ENCODE measurements at regions not wholly inside any gene's neighbourhood (a gene's known extent, or its start where the extent isn't known, plus 50 kb on each side); places are given as distances from the start of the nearest gene placed in this dataset.
"Not testable (repeated sequence)": the region's sequence is repeated elsewhere in the genome, so short reads cannot be mapped to it uniquely, and the experiment has no call there.

- intact Hi-C loops (cut with DNase I); DNase-seq (ENCODE audit: low spot score): not testable (repeated sequence)
Observed at GRCh38 chr16:16607401-16608082, 228.6 kb downstream of the NPIPA7 start.

DNA sequence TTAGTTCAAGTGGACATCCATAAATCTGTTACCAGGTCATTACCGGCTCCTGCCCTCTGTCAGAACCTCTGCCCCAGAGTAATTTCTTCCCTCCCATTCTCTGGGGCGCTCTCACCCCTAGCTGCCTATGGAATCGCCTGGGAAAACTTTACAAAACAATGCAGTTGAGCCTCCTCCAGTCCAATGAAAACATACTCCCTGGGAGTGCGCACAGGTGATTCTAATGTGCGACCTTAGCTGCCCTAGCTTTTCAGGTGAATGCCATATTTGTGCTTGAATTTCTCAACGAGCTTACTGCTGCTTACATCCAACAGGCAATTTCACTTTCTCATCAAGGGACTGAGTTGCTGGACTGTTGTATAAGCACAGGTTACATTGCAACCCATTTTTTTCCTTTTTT lies 230.7 kb downstream of the NPIPA7 start:
- intact Hi-C loops (cut with DNase I); DNase-seq (ENCODE audit: low spot score): not testable (repeated sequence)

- DNase-seq (ENCODE audit: low spot score); intact Hi-C loops (cut with DNase I): not testable (repeated sequence)
Observed at GRCh38 chr16:16610389-16610967, 231.5 kb downstream of the NPIPA7 start.

- intact Hi-C loops (cut with DNase I); DNase-seq (ENCODE audit: low spot score): not testable (repeated sequence)
Observed at GRCh38 chr16:16613212-16613611, 234.3 kb downstream of the NPIPA7 start.

DNA sequence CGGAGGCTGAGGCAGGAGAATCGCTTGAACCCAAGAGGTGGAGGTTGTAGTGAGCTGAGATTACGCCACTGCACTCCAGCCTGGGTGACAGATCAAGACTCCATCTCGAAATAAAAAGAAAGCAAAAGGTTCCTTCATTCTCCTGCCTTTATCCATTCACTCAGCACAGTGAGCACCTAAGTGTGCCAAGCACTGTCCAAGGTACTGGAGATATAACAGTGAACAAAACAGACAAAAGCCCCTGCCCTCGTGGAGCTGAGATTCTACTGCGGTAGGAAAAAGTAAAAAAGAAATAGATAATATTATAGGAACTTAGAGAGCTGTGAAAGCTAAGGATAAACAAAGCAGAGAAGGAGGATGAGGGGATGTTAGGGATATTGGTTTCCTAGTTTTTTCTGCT lies 235.5 kb downstream of the NPIPA7 start:
- DNase-seq (ENCODE audit: low spot score); intact Hi-C loops (cut with DNase I): not testable (repeated sequence)

DNA sequence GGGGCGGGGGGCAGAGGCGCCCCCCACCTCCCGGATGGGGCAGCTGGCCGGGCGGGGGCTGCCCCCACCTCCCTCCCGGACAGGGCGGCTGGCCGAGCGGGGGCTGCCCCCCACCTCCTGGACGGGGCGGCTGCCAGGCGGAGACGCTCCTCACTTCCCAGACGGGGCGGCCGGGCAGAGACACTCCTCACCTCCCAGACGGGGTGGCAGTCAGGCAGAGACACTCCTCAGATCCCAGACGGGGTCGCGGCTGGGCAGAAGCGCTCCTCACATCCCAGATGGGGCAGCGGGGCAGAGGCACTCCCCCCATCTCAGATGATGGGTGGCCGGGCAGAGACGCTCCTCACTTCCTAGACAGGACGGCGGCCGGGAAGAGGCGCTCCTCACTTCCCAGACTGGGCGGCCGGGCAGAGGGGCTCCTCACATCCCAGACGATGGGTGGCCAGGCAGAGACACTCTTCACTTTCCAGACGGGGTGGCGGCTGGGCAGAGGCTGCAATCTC lies 240.1 kb downstream of the NPIPA7 start:
- intact Hi-C loops (cut with DNase I): not testable (repeated sequence)

DNA sequence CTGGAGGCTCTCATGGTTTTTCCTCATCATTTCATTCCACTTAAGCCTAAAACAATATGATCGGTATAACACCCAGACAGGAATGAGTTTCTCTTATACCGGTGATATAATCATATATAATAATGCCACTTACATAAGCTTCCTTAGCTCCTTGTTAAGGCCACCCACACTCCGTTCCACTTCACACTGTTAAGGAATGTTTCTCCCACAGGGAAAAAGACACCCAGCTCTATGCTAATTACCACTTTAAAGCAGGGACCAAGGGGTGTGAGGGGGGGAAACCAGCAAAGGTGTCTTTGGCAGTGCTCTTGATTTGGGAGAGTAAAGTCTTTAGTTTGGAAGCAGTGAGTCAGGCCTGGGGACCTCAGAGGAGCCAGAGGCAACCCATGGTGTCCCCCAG lies 245.4 kb downstream of the NPIPA7 start:
- DNase-seq (ENCODE audit: low spot score); intact Hi-C loops (cut with DNase I): not testable (repeated sequence)

More for the DNA sequence above, 240.1 kb downstream of the NPIPA7 start:
- not testable (repeated sequence) for DNase-seq (ENCODE audit: low spot score)

DNA sequence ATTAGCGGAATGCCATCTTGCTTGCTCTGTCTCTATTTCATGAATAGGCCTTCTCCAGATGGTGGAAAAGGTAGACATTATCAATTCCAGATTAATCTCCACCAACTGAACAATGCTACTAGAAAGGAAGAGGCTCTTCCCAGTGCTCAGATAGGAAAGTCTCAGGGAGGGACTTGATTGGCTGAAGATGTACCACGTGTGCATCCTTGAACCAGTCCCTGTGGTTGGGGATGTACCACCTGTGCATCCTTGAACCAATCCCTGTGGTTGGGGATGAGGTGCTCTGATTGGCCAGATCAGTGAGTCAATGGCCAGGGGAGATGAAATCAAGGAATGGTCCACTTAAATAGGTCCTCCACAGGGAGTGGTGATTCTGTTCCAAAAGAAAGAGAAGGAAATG lies 246.2 kb downstream of the NPIPA7 start:
- DNase-seq (ENCODE audit: low spot score); intact Hi-C loops (cut with DNase I): not testable (repeated sequence)

DNA sequence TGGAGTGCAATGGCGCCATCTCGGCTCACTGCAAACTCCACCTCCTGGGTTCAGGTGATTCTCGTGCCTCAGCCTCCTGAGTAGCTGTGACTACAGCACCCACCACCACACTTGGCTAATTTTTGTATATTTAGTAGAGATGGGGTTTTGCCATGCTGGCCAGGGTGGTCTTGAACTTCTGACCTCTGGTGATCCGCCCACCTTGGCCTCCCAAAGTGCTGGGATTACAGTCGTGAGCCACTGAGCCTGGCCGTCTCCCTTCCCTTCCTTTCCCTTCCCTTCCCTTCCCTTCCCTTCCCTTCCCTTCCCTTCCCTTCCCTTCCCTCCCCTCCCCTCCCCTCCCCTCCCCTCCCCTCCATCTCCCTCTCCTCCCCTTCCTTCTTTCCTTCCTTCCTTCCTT lies 248.9 kb downstream of the NPIPA7 start:
- intact Hi-C loops (cut with DNase I); DNase-seq (ENCODE audit: low spot score): not testable (repeated sequence)

- DNase-seq (ENCODE audit: low spot score); intact Hi-C loops (cut with DNase I): not testable (repeated sequence)
Observed at GRCh38 chr16:16638231-16638630, 259.3 kb downstream of the NPIPA7 start.

- DNase-seq (ENCODE audit: low spot score): not testable (repeated sequence)
Observed at GRCh38 chr16:16638714-16639113, 259.8 kb downstream of the NPIPA7 start.

GRCh38 chr16:16643828-16644227 lies 264.9 kb downstream of the NPIPA7 start:
- intact Hi-C loops (cut with DNase I); DNase-seq (ENCODE audit: low spot score): not testable (repeated sequence)

More at GRCh38 chr16:16638714-16639113, 259.8 kb downstream of the NPIPA7 start:
- intact Hi-C loops (cut with DNase I): not testable (repeated sequence)

DNA sequence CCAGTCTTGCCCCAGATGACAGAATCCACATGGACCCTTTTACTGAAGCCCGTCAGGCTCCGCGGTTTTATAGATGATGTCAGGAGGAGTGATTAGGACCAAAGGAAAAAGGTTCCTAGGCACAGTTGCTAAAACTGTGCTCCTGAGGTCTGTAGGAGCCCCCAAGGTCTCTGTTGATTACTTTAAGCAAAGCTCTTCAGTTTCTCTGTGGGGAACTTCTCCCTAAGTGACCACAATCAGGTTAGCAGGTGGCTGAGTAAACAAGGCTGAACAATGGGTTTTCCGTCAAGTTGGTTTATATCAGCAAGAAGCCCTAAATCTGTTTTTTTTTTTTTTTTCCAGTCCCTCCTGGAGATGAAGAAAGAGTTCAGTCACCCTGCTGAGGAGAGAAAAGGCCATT lies 269.1 kb downstream of the NPIPA7 start:
- DNase-seq (ENCODE audit: low spot score); intact Hi-C loops (cut with DNase I): not testable (repeated sequence)

DNA sequence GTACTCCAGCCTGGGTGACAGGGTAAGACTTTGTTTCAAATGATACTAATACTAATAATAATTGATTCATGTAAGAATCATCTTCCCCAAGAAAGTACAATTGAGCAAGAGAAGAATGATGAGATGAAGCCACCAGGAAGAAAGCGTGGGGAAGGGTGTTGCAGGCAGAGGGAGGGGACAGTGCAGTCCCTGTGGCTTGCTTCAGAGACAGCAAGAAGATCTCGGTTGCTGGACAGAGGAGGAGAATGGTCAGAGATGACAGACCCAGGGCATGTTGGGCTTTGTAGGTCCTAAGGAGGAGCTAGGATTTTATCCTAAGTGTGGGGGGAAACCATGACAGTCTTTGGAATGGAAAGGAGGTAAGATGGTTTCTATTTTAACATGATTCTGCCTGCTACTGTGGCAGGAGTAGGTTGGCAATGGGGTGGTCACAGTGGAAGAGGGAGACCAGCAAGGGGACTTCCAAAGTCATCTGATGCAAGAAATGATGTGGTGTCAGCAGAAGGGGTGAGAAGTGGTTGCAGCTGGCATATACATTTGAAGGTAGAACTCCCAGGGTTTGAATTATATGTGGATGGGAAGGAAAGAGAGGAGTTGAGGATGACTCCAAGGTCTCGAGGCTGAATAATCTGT lies 293.4 kb downstream of the NPIPA7 start:
- DNase-seq (ENCODE audit: low spot score); intact Hi-C loops (cut with DNase I): not testable (repeated sequence)

DNA sequence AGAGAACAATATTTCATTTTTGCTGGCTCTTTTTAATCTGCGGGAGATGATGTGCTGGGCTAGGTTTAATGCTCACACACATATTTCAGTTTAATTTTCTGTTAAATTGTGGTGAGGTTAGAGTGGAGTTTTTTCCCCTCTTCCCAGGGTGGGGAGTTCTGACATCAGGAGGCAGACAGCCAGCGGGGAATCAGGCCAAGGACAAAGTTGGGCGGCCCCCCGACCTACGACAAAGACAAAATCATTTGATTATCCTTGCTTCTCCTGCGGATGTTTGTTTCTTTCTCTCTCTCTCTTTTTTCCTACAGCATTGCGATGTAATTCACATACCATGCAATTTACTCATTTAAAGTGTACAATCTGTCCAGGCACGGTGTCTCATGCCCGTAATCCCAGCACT lies 295.9 kb downstream of the NPIPA7 start:
- intact Hi-C loops (cut with DNase I); DNase-seq (ENCODE audit: low spot score): not testable (repeated sequence)

DNA sequence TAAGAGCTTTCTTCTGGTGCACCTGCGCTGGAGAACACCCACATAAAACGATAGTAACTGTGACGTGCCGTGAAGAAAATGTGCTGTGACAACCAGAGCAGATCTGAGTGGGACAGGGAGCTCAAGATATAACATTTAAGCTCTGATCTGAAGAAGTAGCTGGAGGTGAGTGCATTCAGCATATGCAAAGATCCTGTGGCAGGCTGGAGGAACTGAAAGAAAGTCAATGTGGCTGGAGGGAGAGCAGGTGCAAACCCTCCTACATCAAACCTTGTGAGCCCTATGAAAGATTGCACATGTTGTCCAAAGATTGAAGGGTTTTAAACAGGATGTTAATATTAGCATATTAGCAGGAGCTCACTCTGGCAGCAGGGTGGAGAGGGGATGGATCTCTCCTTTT lies 342.9 kb downstream of the NPIPA7 start:
- intact Hi-C loops (cut with DNase I); DNase-seq (ENCODE audit: low spot score): not testable (repeated sequence)

GRCh38 chr16:16722666-16723065 lies 343.7 kb downstream of the NPIPA7 start:
- DNase-seq (ENCODE audit: low spot score); intact Hi-C loops (cut with DNase I): not testable (repeated sequence)

DNA sequence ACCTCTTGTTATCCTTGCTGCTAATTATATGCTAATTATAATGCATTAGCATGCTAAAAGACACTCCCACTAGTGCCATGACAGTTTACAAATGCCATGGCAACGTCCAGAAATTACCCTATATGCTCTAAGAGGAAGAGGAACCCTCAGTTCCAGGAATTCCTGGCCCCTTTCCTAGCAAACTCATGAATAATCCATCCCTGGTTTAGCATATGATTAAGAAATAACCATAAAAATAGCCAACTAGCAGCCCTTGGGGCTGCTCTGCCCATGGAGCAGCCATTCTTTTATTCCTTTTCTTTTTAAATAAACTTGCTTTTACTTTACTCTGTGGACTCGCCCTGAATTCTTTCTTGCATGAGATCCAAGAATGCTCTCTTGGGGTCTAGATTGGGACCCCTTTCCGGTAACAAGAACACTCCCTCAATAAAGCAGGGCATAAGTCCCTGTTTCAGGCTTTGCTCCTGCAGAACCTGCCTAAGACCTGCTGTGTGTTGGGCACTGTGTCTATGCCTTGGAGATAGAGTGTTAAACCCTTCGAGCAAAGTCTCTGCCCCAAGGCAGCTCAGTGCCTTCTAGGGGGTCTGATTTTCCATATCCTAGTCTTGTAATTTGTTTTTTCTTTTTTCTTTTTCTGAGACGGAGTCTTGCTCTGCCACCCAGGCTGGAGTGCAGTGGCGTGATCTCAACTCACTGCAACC lies 345.0 kb downstream of the NPIPA7 start:
- intact Hi-C loops (cut with DNase I); DNase-seq (ENCODE audit: low spot score): not testable (repeated sequence)

DNA sequence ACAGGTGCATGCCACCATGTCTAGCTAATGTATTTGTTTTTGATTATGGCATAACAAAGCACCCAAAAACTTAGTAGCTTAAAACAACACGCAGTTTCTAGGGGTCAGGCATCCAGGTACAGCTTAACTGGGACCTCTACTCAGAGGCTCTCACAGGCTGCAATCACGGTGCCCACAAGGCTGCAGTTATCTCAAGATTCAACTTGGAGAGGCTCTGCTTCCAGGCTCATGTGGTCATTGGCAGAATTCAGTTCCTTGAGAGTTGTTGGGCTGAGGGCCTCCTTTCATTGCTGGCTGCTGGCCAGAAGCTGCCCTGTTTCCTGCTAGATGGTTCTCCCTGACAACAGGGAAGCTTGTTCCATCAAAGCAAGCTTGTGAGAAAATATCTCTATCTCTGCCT lies 348.1 kb downstream of the NPIPA7 start:
- DNase-seq (ENCODE audit: low spot score); intact Hi-C loops (cut with DNase I): not testable (repeated sequence)
